GM21529 (cell line): ENCODE measurements at regions not wholly inside any gene's neighbourhood (a gene's known extent, or its start where the extent isn't known, plus 50 kb on each side); places are given as distances from the start of the nearest gene placed in this dataset.
"Not testable (repeated sequence)": the region's sequence is repeated elsewhere in the genome, so short reads cannot be mapped to it uniquely, and the experiment has no call there.

Source experiments
- ATAC-seq: cut with Tn5 transposase; IDR thresholded peaks from one replicate; pipeline ENCODE4 v1.9.1; 2021; ENCODE audit not compliant: unreplicated experiment

GRCh38 chr1:101185421-101185820 lies 51.4 kb upstream of the S1PR1 start:
- ATAC-seq: no peak

GRCh38 chr1:101183388-101183699 lies 53.5 kb upstream of the S1PR1 start:
- no peak for ATAC-seq

GRCh38 chr1:101182627-101183387 lies 54.0 kb upstream of the S1PR1 start:
- no peak for ATAC-seq

GRCh38 chr1:101181930-101182329 lies 54.9 kb upstream of the S1PR1 start:
- ATAC-seq: no peak

GRCh38 chr1:101178688-101179491 lies 57.9 kb upstream of the S1PR1 start:
- peak; percentile 93 for ATAC-seq

GRCh38 chr1:101178341-101178687 lies 58.5 kb upstream of the S1PR1 start:
- no peak for ATAC-seq

- ATAC-seq: no peak
Observed at GRCh38 chr1:101175886-101176285, 60.9 kb upstream of the S1PR1 start.

- no peak for ATAC-seq
Observed at GRCh38 chr1:101175466-101175865, 61.4 kb upstream of the S1PR1 start.

GRCh38 chr1:101174722-101175121 lies 62.1 kb upstream of the S1PR1 start:
- no peak for ATAC-seq

- not testable (repeated sequence) for ATAC-seq
Observed at GRCh38 chr1:101174298-101174697, 62.5 kb upstream of the S1PR1 start.

- ATAC-seq: no peak
Observed at GRCh38 chr1:101170506-101171050, 66.2 kb upstream of the S1PR1 start.

GRCh38 chr1:101167891-101168290 lies 68.9 kb upstream of the S1PR1 start:
- peak; percentile 64 for ATAC-seq

- ATAC-seq: no peak
Observed at GRCh38 chr1:101166583-101167120, 70.2 kb upstream of the S1PR1 start.

- ATAC-seq: no peak
Observed at GRCh38 chr1:101165954-101166353, 70.9 kb upstream of the S1PR1 start.

- ATAC-seq: no peak
Observed at GRCh38 chr1:101165532-101165931, 71.3 kb upstream of the S1PR1 start.

GRCh38 chr1:101164776-101165175 lies 72.0 kb upstream of the S1PR1 start:
- no peak for ATAC-seq

GRCh38 chr1:101162736-101163735 lies 73.8 kb upstream of the S1PR1 start:
- ATAC-seq: no peak

- ATAC-seq: no peak
Observed at GRCh38 chr1:101162300-101162699, 74.5 kb upstream of the S1PR1 start.

GRCh38 chr1:101161619-101162018 lies 75.2 kb upstream of the S1PR1 start:
- no peak for ATAC-seq

GRCh38 chr1:101158424-101158823 lies 78.4 kb upstream of the S1PR1 start:
- no peak for ATAC-seq

- ATAC-seq: no peak
Observed at GRCh38 chr1:101154547-101154946, 82.3 kb upstream of the S1PR1 start.
